ENCODE measurements at regions not wholly inside any gene's neighbourhood (a gene's known extent, or its start where the extent isn't known, plus 50 kb on each side); places are given as distances from the start of the nearest gene placed in this dataset.

DNA sequence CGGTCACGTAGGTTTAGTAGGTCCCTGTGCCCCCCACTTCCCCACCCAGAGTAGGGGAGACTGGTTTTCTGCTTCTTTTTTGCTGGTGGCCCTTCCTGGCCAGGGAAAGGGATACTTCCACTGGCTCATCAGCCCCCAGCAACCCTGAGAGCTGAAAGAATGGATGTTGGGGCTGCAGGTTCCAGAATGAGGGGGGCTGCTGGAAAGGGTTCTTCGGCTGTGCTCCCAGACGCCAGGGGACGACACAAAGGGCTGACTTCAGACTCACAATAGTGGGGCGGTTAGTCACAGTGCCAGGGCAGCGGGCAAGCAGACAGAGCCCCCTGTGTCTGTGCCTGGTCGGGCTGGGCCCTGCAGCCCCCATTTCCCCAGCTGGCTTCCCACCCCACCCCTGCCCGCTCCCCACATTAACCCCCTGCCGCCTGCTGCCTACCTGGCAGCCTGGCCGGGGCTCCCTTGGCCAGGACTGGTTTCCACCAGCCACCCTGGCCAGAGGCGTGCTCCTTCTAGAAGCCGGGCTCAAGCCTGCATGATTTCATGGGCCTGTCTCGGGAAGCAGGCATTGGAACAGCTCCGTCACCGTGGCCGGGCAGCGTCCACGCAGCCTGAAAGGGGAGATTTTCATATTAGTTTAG is 79.1 kb upstream of the WNT7B start:
- TF ChIP-seq POLR2A (IDR thresholded peaks at IDR 0.05): peak in 2 of 3 donors; percentile 32 to 34
- TF ChIP-seq, protein P1, sequence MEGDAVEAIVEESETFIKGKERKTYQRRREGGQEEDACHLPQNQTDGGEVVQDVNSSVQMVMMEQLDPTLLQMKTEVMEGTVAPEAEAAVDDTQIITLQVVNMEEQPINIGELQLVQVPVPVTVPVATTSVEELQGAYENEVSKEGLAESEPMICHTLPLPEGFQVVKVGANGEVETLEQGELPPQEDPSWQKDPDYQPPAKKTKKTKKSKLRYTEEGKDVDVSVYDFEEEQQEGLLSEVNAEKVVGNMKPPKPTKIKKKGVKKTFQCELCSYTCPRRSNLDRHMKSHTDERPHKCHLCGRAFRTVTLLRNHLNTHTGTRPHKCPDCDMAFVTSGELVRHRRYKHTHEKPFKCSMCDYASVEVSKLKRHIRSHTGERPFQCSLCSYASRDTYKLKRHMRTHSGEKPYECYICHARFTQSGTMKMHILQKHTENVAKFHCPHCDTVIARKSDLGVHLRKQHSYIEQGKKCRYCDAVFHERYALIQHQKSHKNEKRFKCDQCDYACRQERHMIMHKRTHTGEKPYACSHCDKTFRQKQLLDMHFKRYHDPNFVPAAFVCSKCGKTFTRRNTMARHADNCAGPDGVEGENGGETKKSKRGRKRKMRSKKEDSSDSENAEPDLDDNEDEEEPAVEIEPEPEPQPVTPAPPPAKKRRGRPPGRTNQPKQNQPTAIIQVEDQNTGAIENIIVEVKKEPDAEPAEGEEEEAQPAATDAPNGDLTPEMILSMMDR (IDR thresholded peaks at IDR 0.05): no peak
